ENCODE measurements at regions not wholly inside any gene's neighbourhood (a gene's known extent, or its start where the extent isn't known, plus 50 kb on each side); places are given as distances from the start of the nearest gene placed in this dataset.

DNA sequence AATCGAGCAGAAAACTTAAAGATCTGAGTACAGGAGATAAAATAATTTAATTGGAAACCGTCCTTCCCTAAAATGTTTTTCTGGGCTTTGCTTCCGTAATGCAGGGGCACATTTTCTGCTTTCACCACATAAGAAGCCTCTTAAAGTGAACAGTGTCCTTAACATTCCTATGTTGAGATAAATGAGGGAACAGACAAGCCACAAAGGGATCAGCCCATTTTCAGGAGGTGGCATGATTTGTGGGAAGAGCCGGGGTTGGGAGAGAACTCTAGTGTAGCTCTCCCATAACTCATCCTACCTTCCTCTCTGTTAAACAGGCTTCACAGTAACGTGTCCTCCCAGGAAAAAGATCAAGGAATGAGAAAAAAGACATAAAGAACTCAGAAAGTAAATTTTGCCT lies 56.9 kb upstream of the ACVR1C start:
- H3K9me2 ChIP-seq (ENCODE audit: insufficient read depth), result no peaks in the 10 kb centered on the region
- no peak for TF ChIP-seq POLR2AphosphoS5 (IDR thresholded peaks at IDR 0.05; ENCODE audit: low read depth)
- TF ChIP-seq ZNF114 (CRISPR knock-in tag; IDR thresholded peaks at IDR 0.05), result no peak
- TF ChIP-seq CTCF (conservative IDR thresholded peaks at IDR 0.05; ENCODE audit: low read depth in 2 of 2), result no peak
- no peak for TF ChIP-seq CREB1 (CRISPR knock-in tag; IDR thresholded peaks at IDR 0.05; ENCODE audit: low read depth)
- ATAC-seq (no peak), DNase-seq (ENCODE audit: low spot score) (no peak)
- peaks cover 30% of the 10 kb centered on the region; the same call in 1 of the 2 replicates for H4K20me1 ChIP-seq (replicated peaks; ENCODE audit: insufficient read depth)
- H3K4me1 Mint-ChIP-seq, result peaks cover 5% of the 10 kb centered on the region; the same call in 1 of the 3 replicates
- H3K9me3 Mint-ChIP-seq, result peaks cover 2% of the 10 kb centered on the region; the same call in 1 of the 3 replicates
- H3K4me3 Mint-ChIP-seq, result no peak overlapping the region
- H3K27me3 Mint-ChIP-seq (ENCODE audit: insufficient read depth, low read depth, poor library complexity), result peaks cover 90% of the 10 kb centered on the region
- H3K36me3 Mint-ChIP-seq (ENCODE audit: low read depth), result no peaks in the 10 kb centered on the region
- H3K36me3 ChIP-seq (ENCODE audit: insufficient read depth), result no peaks in the 10 kb centered on the region
- no peaks in the 10 kb centered on the region for H3F3A ChIP-seq (replicated peaks; ENCODE audit: low read depth)
- H3K79me2 ChIP-seq (replicated peaks; ENCODE audit: insufficient read depth), result no peaks in the 10 kb centered on the region
- H3K4me1 ChIP-seq (ENCODE audit: insufficient read depth), result no peaks in the 10 kb centered on the region
- H3K27ac Mint-ChIP-seq, result no peak overlapping the region
- no peak overlapping the region for H2AFZ ChIP-seq
- H3K27ac ChIP-seq (ENCODE audit: low read depth), result no peak overlapping the region
- H3K4me3 ChIP-seq, result no peak overlapping the region
- peaks cover 99% of the 10 kb centered on the region for H3K27me3 ChIP-seq (ENCODE audit: insufficient read depth)
- no peak overlapping the region for H3K4me2 ChIP-seq

DNA sequence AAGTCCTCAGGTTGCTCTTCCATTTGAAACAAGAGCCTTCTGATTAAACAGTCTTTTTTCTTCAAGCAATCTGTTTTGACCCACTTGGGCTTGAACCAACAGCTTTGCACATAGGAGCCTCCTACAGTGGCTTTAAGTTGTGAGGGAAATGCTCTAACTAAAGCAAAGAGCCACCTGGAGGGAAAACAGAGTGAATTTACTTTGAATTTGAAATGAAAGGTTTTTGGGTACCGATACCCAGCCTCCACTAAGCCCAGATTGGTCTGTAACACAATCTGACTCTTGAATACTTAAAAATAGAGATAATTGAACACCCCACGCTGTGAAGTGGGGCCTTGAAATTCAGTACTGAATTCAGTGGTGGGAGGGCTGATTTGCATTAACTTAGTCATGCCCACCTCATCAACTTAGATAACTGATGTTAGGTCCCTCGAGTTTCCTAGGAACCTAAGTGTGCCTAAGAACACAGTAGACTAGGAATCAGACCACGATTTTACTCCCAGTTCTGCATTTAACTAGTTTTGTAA lies 56.3 kb upstream of the ACVR1C start:
- ATAC-seq (peak; percentile 97), DNase-seq (ENCODE audit: low spot score) (peak; percentile 48)
- Mint-ChIP-seq H3K27me3 (ENCODE audit: insufficient read depth, low read depth, poor library complexity) (peaks cover 85% of the 10 kb centered on the region), H3K36me3 (ENCODE audit: low read depth) (no peaks in the 10 kb centered on the region), H3K4me3 (no peak overlapping the region), H3K27ac (no peak overlapping the region), H3K9me3 (peaks cover 2% of the 10 kb centered on the region; the same call in 1 of the 3 replicates), H3K4me1 (peaks cover 5% of the 10 kb centered on the region; the same call in 1 of the 3 replicates)
- H2AFZ ChIP-seq, result no peak overlapping the region
- no peak overlapping the region for H3K4me2 ChIP-seq
- no peaks in the 10 kb centered on the region for H3K9me2 ChIP-seq (ENCODE audit: insufficient read depth)
- H3K4me1 ChIP-seq (ENCODE audit: insufficient read depth), result no peaks in the 10 kb centered on the region
- peaks cover 30% of the 10 kb centered on the region; the same call in 1 of the 2 replicates for H4K20me1 ChIP-seq (replicated peaks; ENCODE audit: insufficient read depth)
- H3K36me3 ChIP-seq (ENCODE audit: insufficient read depth), result no peaks in the 10 kb centered on the region
- H3F3A ChIP-seq (replicated peaks; ENCODE audit: low read depth), result no peaks in the 10 kb centered on the region
- H3K27me3 ChIP-seq (ENCODE audit: insufficient read depth), result peaks cover 98% of the 10 kb centered on the region
- TF ChIP-seq CREB1 (CRISPR knock-in tag; IDR thresholded peaks at IDR 0.05; ENCODE audit: low read depth) (0 out of 2 replicates have a peak, but pooled peaks have one; percentile 5), POLR2AphosphoS5 (IDR thresholded peaks at IDR 0.05; ENCODE audit: low read depth) (peak; percentile 41; the same call in 1 of the 2 replicates), EZH2 (IDR thresholded peaks at IDR 0.05; ENCODE audit: low read depth, unreplicated experiment) (no peak)
- H3K27ac ChIP-seq (ENCODE audit: low read depth), result no peak overlapping the region
- no peak overlapping the region for H3K4me3 ChIP-seq
- no peaks in the 10 kb centered on the region for H3K79me2 ChIP-seq (replicated peaks; ENCODE audit: insufficient read depth)

Data from GM23338 (cell line).